ENCODE measurements at regions not wholly inside any gene's neighbourhood (a gene's known extent, or its start where the extent isn't known, plus 50 kb on each side); places are given as distances from the start of the nearest gene placed in this dataset.

DNA sequence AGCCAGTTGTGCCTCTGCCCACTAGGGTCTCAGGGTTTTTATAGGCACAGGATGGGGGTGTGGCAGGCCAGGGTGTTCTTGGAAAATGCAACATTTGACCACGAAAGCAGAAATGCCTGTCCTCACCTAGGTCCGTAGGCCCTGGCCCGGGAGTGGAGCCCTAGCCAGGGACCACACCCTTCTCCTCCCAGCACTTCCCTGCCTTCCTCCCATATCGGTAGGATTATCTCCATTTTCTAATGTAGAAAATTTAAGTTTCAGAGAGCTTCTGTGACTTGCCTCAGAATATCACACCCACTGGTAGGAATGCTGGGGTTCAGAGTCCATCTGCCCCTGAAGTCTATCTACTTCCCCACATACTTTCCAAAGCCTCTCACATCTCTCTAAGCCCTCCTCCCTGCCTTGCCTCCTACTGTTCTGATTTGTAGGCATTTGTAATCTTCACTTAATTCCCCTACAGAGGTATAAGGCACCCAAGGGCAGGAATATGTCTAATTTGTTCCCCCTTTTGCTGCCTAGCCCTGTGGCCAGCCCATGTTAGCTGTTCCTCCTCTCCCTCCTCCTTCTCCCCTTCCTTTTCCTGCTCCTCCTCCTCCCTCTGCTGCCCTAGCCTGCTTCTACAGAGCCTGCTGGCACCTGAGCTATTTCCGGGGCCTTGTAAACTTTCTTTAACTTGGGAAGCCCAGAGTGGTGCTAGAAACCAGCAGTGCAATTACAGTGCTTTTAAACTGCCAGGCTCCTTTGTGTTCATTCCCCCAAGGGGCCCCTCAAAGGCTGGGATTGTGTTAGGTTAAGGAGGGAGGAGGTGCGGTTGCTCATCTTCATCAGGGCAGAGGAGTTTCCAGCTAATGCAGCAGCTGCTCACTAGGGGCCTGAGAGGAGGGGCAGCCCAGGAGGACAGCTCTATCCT is 71.1 kb downstream of the MRPL46 start:
- TF ChIP-seq, protein P1, sequence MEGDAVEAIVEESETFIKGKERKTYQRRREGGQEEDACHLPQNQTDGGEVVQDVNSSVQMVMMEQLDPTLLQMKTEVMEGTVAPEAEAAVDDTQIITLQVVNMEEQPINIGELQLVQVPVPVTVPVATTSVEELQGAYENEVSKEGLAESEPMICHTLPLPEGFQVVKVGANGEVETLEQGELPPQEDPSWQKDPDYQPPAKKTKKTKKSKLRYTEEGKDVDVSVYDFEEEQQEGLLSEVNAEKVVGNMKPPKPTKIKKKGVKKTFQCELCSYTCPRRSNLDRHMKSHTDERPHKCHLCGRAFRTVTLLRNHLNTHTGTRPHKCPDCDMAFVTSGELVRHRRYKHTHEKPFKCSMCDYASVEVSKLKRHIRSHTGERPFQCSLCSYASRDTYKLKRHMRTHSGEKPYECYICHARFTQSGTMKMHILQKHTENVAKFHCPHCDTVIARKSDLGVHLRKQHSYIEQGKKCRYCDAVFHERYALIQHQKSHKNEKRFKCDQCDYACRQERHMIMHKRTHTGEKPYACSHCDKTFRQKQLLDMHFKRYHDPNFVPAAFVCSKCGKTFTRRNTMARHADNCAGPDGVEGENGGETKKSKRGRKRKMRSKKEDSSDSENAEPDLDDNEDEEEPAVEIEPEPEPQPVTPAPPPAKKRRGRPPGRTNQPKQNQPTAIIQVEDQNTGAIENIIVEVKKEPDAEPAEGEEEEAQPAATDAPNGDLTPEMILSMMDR (conservative IDR thresholded peaks at IDR 0.05; ENCODE audit: low read length) = no peak
- no peak for TF ChIP-seq EZH2phosphoT487 (IDR thresholded peaks at IDR 0.05; ENCODE audit: borderline replicate concordance, low read depth, low read length)

Measured in OCI-LY7 (cell line).